Activated naive CD4-positive, alpha-beta T cell treated with anti-CD3 and anti-CD28 coated beads, Interleukin-2, amount 50 U/mL, for 24 hours (primary cell): ENCODE measurements at regions not wholly inside any gene's neighbourhood (a gene's known extent, or its start where the extent isn't known, plus 50 kb on each side); places are given as distances from the start of the nearest gene placed in this dataset.
"Not testable (repeated sequence)": the region's sequence is repeated elsewhere in the genome, so short reads cannot be mapped to it uniquely, and the experiment has no call there.

Experiments
- H3K27ac Mint-ChIP-seq: one replicate; pipeline ENCODE4 v1.8.0; 2021; ENCODE audit warnings: mild to moderate bottlenecking, mixed read lengths
- H3K27me3 Mint-ChIP-seq: one replicate; pipeline ENCODE4 v1.8.0; 2021; ENCODE audit warnings: mixed read lengths
- H3K36me3 Mint-ChIP-seq: one replicate; pipeline ENCODE4 v1.8.0; 2021; ENCODE audit warnings: mixed read lengths
- H3K4me1 Mint-ChIP-seq: one replicate; pipeline ENCODE4 v1.8.0; 2021; ENCODE audit warnings: mixed read lengths
- H3K4me3 Mint-ChIP-seq: one replicate; pipeline ENCODE4 v1.8.0; 2021; ENCODE audit warnings: mild to moderate bottlenecking, mixed read lengths
- H3K9me3 Mint-ChIP-seq: one replicate; pipeline ENCODE4 v1.8.0; 2021; ENCODE audit warnings: mixed read lengths

GRCh38 chr6:80501636-80502035 is 395.2 kb downstream of the BCKDHB start:
- no peak overlapping the region for H3K27ac Mint-ChIP-seq
- no peak overlapping the region for H3K4me3 Mint-ChIP-seq
- H3K36me3 Mint-ChIP-seq, result no peaks in the 10 kb centered on the region
- H3K27me3 Mint-ChIP-seq, result peaks cover 5% of the 10 kb centered on the region
- no peaks in the 10 kb centered on the region for H3K9me3 Mint-ChIP-seq
- H3K4me1 Mint-ChIP-seq, result no peaks in the 10 kb centered on the region

GRCh38 chr6:80497696-80498486 is 391.4 kb downstream of the BCKDHB start:
- H3K4me3 Mint-ChIP-seq, H3K27me3 Mint-ChIP-seq, H3K36me3 Mint-ChIP-seq, H3K9me3 Mint-ChIP-seq, H3K27ac Mint-ChIP-seq, H3K4me1 Mint-ChIP-seq: not testable (repeated sequence)

GRCh38 chr6:80489911-80490635 is 383.6 kb downstream of the BCKDHB start:
- H3K27ac Mint-ChIP-seq, result no peak overlapping the region
- no peak overlapping the region for H3K4me3 Mint-ChIP-seq
- H3K9me3 Mint-ChIP-seq, result no peaks in the 10 kb centered on the region
- H3K27me3 Mint-ChIP-seq, result no peaks in the 10 kb centered on the region
- H3K4me1 Mint-ChIP-seq, result no peaks in the 10 kb centered on the region
- H3K36me3 Mint-ChIP-seq, result no peaks in the 10 kb centered on the region

GRCh38 chr6:80488190-80488589 is 381.7 kb downstream of the BCKDHB start:
- Mint-ChIP-seq H3K4me3 (no peak overlapping the region), H3K36me3 (no peaks in the 10 kb centered on the region), H3K4me1 (no peaks in the 10 kb centered on the region), H3K27ac (peak overlapping the region; percentile 70), H3K9me3 (no peaks in the 10 kb centered on the region), H3K27me3 (peaks cover 1% of the 10 kb centered on the region)

- H3K4me1 Mint-ChIP-seq, H3K9me3 Mint-ChIP-seq, H3K4me3 Mint-ChIP-seq, H3K36me3 Mint-ChIP-seq, H3K27me3 Mint-ChIP-seq, H3K27ac Mint-ChIP-seq: not testable (repeated sequence)
Measured at GRCh38 chr6:80485494-80485893, 379.0 kb downstream of the BCKDHB start.

GRCh38 chr6:80482056-80482455 is 375.6 kb downstream of the BCKDHB start:
- no peaks in the 10 kb centered on the region for H3K4me1 Mint-ChIP-seq
- H3K27ac Mint-ChIP-seq, result no peak overlapping the region
- no peaks in the 10 kb centered on the region for H3K9me3 Mint-ChIP-seq
- H3K36me3 Mint-ChIP-seq, result no peaks in the 10 kb centered on the region
- peaks cover 4% of the 10 kb centered on the region for H3K27me3 Mint-ChIP-seq
- no peak overlapping the region for H3K4me3 Mint-ChIP-seq

- Mint-ChIP-seq H3K4me3 (no peak overlapping the region), H3K4me1 (no peaks in the 10 kb centered on the region), H3K36me3 (no peaks in the 10 kb centered on the region), H3K9me3 (no peaks in the 10 kb centered on the region), H3K27ac (no peak overlapping the region), H3K27me3 (peaks cover 4% of the 10 kb centered on the region)
Measured at GRCh38 chr6:80480421-80481157, 374.1 kb downstream of the BCKDHB start.

GRCh38 chr6:80478030-80478429 is 371.6 kb downstream of the BCKDHB start:
- Mint-ChIP-seq H3K27me3 (peaks cover 2% of the 10 kb centered on the region), H3K4me1 (no peaks in the 10 kb centered on the region), H3K4me3 (no peak overlapping the region), H3K27ac (no peak overlapping the region), H3K9me3 (no peaks in the 10 kb centered on the region), H3K36me3 (no peaks in the 10 kb centered on the region)

- Mint-ChIP-seq H3K27me3 (no peaks in the 10 kb centered on the region), H3K27ac (no peak overlapping the region), H3K4me3 (no peak overlapping the region), H3K4me1 (no peaks in the 10 kb centered on the region), H3K9me3 (no peaks in the 10 kb centered on the region), H3K36me3 (no peaks in the 10 kb centered on the region)
Measured at GRCh38 chr6:80477591-80477990, 371.1 kb downstream of the BCKDHB start.

- Mint-ChIP-seq H3K9me3 (no peaks in the 10 kb centered on the region), H3K27me3 (no peaks in the 10 kb centered on the region), H3K4me1 (no peaks in the 10 kb centered on the region), H3K36me3 (no peaks in the 10 kb centered on the region), H3K4me3 (no peak overlapping the region), H3K27ac (no peak overlapping the region)
Measured at GRCh38 chr6:80472271-80472670, 365.8 kb downstream of the BCKDHB start.

- no peak overlapping the region for H3K4me3 Mint-ChIP-seq
- no peaks in the 10 kb centered on the region for H3K27me3 Mint-ChIP-seq
- H3K36me3 Mint-ChIP-seq, result no peaks in the 10 kb centered on the region
- H3K27ac Mint-ChIP-seq, result no peak overlapping the region
- H3K4me1 Mint-ChIP-seq, result no peaks in the 10 kb centered on the region
- no peaks in the 10 kb centered on the region for H3K9me3 Mint-ChIP-seq
Measured at GRCh38 chr6:80469977-80470376, 363.5 kb downstream of the BCKDHB start.

- no peak overlapping the region for H3K27ac Mint-ChIP-seq
- no peaks in the 10 kb centered on the region for H3K36me3 Mint-ChIP-seq
- H3K4me1 Mint-ChIP-seq, result no peaks in the 10 kb centered on the region
- no peaks in the 10 kb centered on the region for H3K27me3 Mint-ChIP-seq
- H3K9me3 Mint-ChIP-seq, result no peaks in the 10 kb centered on the region
- H3K4me3 Mint-ChIP-seq, result no peak overlapping the region
Measured at GRCh38 chr6:80468398-80468797, 361.9 kb downstream of the BCKDHB start.

- no peaks in the 10 kb centered on the region for H3K4me1 Mint-ChIP-seq
- no peak overlapping the region for H3K4me3 Mint-ChIP-seq
- no peaks in the 10 kb centered on the region for H3K27me3 Mint-ChIP-seq
- no peaks in the 10 kb centered on the region for H3K9me3 Mint-ChIP-seq
- H3K36me3 Mint-ChIP-seq, result peaks cover 1% of the 10 kb centered on the region
- no peak overlapping the region for H3K27ac Mint-ChIP-seq
Measured at GRCh38 chr6:80467408-80467807, 360.9 kb downstream of the BCKDHB start.

- H3K9me3 Mint-ChIP-seq, result no peaks in the 10 kb centered on the region
- H3K4me3 Mint-ChIP-seq, result no peak overlapping the region
- H3K4me1 Mint-ChIP-seq, result no peaks in the 10 kb centered on the region
- H3K36me3 Mint-ChIP-seq, result peaks cover 1% of the 10 kb centered on the region
- H3K27me3 Mint-ChIP-seq, result no peaks in the 10 kb centered on the region
- no peak overlapping the region for H3K27ac Mint-ChIP-seq
Measured at GRCh38 chr6:80466981-80467380, 360.5 kb downstream of the BCKDHB start.

GRCh38 chr6:80465513-80465912 is 359.0 kb downstream of the BCKDHB start:
- Mint-ChIP-seq H3K27me3 (no peaks in the 10 kb centered on the region), H3K4me1 (no peaks in the 10 kb centered on the region), H3K36me3 (peaks cover 1% of the 10 kb centered on the region), H3K4me3 (no peak overlapping the region), H3K9me3 (no peaks in the 10 kb centered on the region), H3K27ac (no peak overlapping the region)

GRCh38 chr6:80464901-80465300 is 358.4 kb downstream of the BCKDHB start:
- Mint-ChIP-seq H3K36me3 (peaks cover 1% of the 10 kb centered on the region), H3K27me3 (no peaks in the 10 kb centered on the region), H3K27ac (no peak overlapping the region), H3K4me3 (no peak overlapping the region), H3K4me1 (no peaks in the 10 kb centered on the region), H3K9me3 (no peaks in the 10 kb centered on the region)
